Vagina (tissue), 2 donors: ENCODE measurements at regions not wholly inside any gene's neighbourhood (a gene's known extent, or its start where the extent isn't known, plus 50 kb on each side); places are given as distances from the start of the nearest gene placed in this dataset.
"Not testable (repeated sequence)": the region's sequence is repeated elsewhere in the genome, so short reads cannot be mapped to it uniquely, and the experiment has no call there.

ENCODE experiments used
- CTCF ChIP-seq, 3 experiments: fragments of 450-650 bp in 2 of 3; fragments of 200-600 bp in 1 of 3; sonication (generic) in 1 of 3; IDR thresholded peaks; one replicate each; pipeline ENCODE4 v1.5.1; 2017 to 2019; ENCODE audit warnings: antibody characterized with exemption in 3 of 3, mild to moderate bottlenecking in 2 of 3, moderate library complexity in 2 of 3
- POLR2A ChIP-seq, 2 donors: fragments of 450-650 bp; IDR thresholded peaks; one replicate each; pipeline ENCODE4 v1.6.1; 2017; ENCODE audit warnings: antibody characterized with exemption in 2 of 2, mild to moderate bottlenecking in 2 of 2, moderate library complexity in 2 of 2
- POLR2AphosphoS5 ChIP-seq, 2 donors: sonication (generic); formaldehyde crosslinking; IDR thresholded peaks; one replicate each; pipeline ENCODE4 v1.9.0; 2017; ENCODE audit warnings: antibody characterized with exemption in 2 of 2, mild to moderate bottlenecking in 2 of 2, low read depth in 1 of 2; ENCODE audit not compliant: insufficient read depth in 1 of 2

- TF ChIP-seq POLR2AphosphoS5 (IDR thresholded peaks at IDR 0.05; ENCODE audit: insufficient read depth in 1 of 2, low read depth in 1 of 2); POLR2A (IDR thresholded peaks at IDR 0.05); CTCF (IDR thresholded peaks at IDR 0.05): not testable (repeated sequence)
These were observed 73.7 kb upstream of the FOLH1 start for GRCh38 chr11:49282125-49282524.
